ENCODE measurements at regions not wholly inside any gene's neighbourhood (a gene's known extent, or its start where the extent isn't known, plus 50 kb on each side); places are given as distances from the start of the nearest gene placed in this dataset.

- TF ChIP-seq TAF1 (IDR thresholded peaks at IDR 0.05; ENCODE audit: borderline replicate concordance, low read depth, low read length) (no peak), POLR2A (IDR thresholded peaks at IDR 0.05; ENCODE audit: low read depth, low read length) (no peak), POLR2AphosphoS5 (IDR thresholded peaks at IDR 0.05; ENCODE audit: low read depth, low read length) (no peak)
- DNase-seq (ENCODE audit: insufficient read length), result no peak
- FAIRE-seq, result no peak
Measured at GRCh38 chr20:56924292-56925081, 295.4 kb downstream of the TFAP2C start.

GRCh38 chr20:56925082-56925830 lies 296.1 kb downstream of the TFAP2C start:
- FAIRE-seq (no peak), DNase-seq (ENCODE audit: insufficient read length) (no peak)
- no peak for TF ChIP-seq POLR2AphosphoS5 (IDR thresholded peaks at IDR 0.05; ENCODE audit: low read depth, low read length)
- no peak for TF ChIP-seq POLR2A (IDR thresholded peaks at IDR 0.05; ENCODE audit: low read depth, low read length)
- no peak for TF ChIP-seq TAF1 (IDR thresholded peaks at IDR 0.05; ENCODE audit: borderline replicate concordance, low read depth, low read length)

- no peak for FAIRE-seq
- no peak for DNase-seq (ENCODE audit: insufficient read length)
- no peak for TF ChIP-seq POLR2A (IDR thresholded peaks at IDR 0.05; ENCODE audit: low read depth, low read length)
- TF ChIP-seq TAF1 (IDR thresholded peaks at IDR 0.05; ENCODE audit: borderline replicate concordance, low read depth, low read length), result no peak
- no peak for TF ChIP-seq POLR2AphosphoS5 (IDR thresholded peaks at IDR 0.05; ENCODE audit: low read depth, low read length)
Measured at GRCh38 chr20:56925831-56926170, 296.7 kb downstream of the TFAP2C start.

- FAIRE-seq (no peak), DNase-seq (ENCODE audit: insufficient read length) (no peak)
- TF ChIP-seq POLR2A (IDR thresholded peaks at IDR 0.05; ENCODE audit: low read depth, low read length) (no peak), POLR2AphosphoS5 (IDR thresholded peaks at IDR 0.05; ENCODE audit: low read depth, low read length) (no peak), TAF1 (IDR thresholded peaks at IDR 0.05; ENCODE audit: borderline replicate concordance, low read depth, low read length) (no peak)
Measured at GRCh38 chr20:56926501-56926900, 297.4 kb downstream of the TFAP2C start.

GRCh38 chr20:56927127-56927526 lies 298.0 kb downstream of the TFAP2C start:
- DNase-seq (ENCODE audit: insufficient read length), result no peak
- no peak for FAIRE-seq
- TF ChIP-seq TAF1 (IDR thresholded peaks at IDR 0.05; ENCODE audit: borderline replicate concordance, low read depth, low read length), result no peak
- no peak for TF ChIP-seq POLR2A (IDR thresholded peaks at IDR 0.05; ENCODE audit: low read depth, low read length)
- no peak for TF ChIP-seq POLR2AphosphoS5 (IDR thresholded peaks at IDR 0.05; ENCODE audit: low read depth, low read length)

GRCh38 chr20:56928007-56928406 lies 298.9 kb downstream of the TFAP2C start:
- no peak for DNase-seq (ENCODE audit: insufficient read length)
- TF ChIP-seq POLR2A (IDR thresholded peaks at IDR 0.05; ENCODE audit: low read depth, low read length), result no peak
- no peak for FAIRE-seq

- no peak for DNase-seq (ENCODE audit: insufficient read length)
- FAIRE-seq, result no peak
- no peak for TF ChIP-seq POLR2A (IDR thresholded peaks at IDR 0.05; ENCODE audit: low read depth, low read length)
Measured at GRCh38 chr20:56929606-56930005, 300.5 kb downstream of the TFAP2C start.

GRCh38 chr20:56930876-56931275 lies 301.8 kb downstream of the TFAP2C start:
- TF ChIP-seq TAF1 (IDR thresholded peaks at IDR 0.05; ENCODE audit: borderline replicate concordance, low read depth, low read length), result no peak
- no peak for TF ChIP-seq POLR2A (IDR thresholded peaks at IDR 0.05; ENCODE audit: low read depth, low read length)
- no peak for TF ChIP-seq POLR2AphosphoS5 (IDR thresholded peaks at IDR 0.05; ENCODE audit: low read depth, low read length)
- no peak for FAIRE-seq
- DNase-seq (ENCODE audit: insufficient read length), result no peak

- TF ChIP-seq POLR2AphosphoS5 (IDR thresholded peaks at IDR 0.05; ENCODE audit: low read depth, low read length) (no peak), POLR2A (IDR thresholded peaks at IDR 0.05; ENCODE audit: low read depth, low read length) (no peak), TAF1 (IDR thresholded peaks at IDR 0.05; ENCODE audit: borderline replicate concordance, low read depth, low read length) (no peak)
Measured at GRCh38 chr20:56932575-56933330, 303.6 kb downstream of the TFAP2C start.

GRCh38 chr20:56933331-56933698 lies 304.2 kb downstream of the TFAP2C start:
- no peak for TF ChIP-seq POLR2AphosphoS5 (IDR thresholded peaks at IDR 0.05; ENCODE audit: low read depth, low read length)
- no peak for TF ChIP-seq TAF1 (IDR thresholded peaks at IDR 0.05; ENCODE audit: borderline replicate concordance, low read depth, low read length)
- TF ChIP-seq POLR2A (IDR thresholded peaks at IDR 0.05; ENCODE audit: low read depth, low read length), result no peak
- FAIRE-seq, result no peak

More at GRCh38 chr20:56932575-56933330, 303.6 kb downstream of the TFAP2C start:
- DNase-seq (ENCODE audit: insufficient read length) (no peak), FAIRE-seq (no peak)

GRCh38 chr20:56934888-56935287 lies 305.8 kb downstream of the TFAP2C start:
- DNase-seq (ENCODE audit: insufficient read length), result no peak
- FAIRE-seq, result no peak
- TF ChIP-seq TAF1 (IDR thresholded peaks at IDR 0.05; ENCODE audit: borderline replicate concordance, low read depth, low read length) (no peak), POLR2A (IDR thresholded peaks at IDR 0.05; ENCODE audit: low read depth, low read length) (no peak), POLR2AphosphoS5 (IDR thresholded peaks at IDR 0.05; ENCODE audit: low read depth, low read length) (no peak)

More at GRCh38 chr20:56933331-56933698, 304.2 kb downstream of the TFAP2C start:
- no peak for DNase-seq (ENCODE audit: insufficient read length)
